ENCODE measurements at regions not wholly inside any gene's neighbourhood (a gene's known extent, or its start where the extent isn't known, plus 50 kb on each side); places are given as distances from the start of the nearest gene placed in this dataset.

DNA sequence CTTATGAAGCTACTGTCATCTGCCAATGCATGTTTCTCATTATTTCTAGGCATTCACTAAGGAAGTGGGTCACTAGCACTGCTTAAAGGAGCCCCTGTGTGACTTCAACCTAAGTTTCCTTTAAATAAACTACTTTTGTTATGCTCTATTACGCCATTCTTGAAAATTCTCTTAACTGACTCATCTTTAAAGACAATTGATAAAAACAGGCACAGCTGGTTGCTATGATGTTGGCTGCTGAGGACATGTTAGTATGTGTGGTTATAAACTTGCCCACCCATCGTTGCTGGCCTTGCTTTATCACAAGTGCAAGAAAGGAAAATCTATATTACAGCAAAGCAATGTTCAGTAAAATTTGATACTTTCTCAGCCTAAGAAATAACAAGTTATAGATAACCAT is 75.8 kb upstream of the CNTNAP4 start:
- no peak overlapping the region for H3K4me3 ChIP-seq (ENCODE audit: low read depth, low read length)
- DNase-seq (ENCODE audit: low read depth) = no peak

DNA sequence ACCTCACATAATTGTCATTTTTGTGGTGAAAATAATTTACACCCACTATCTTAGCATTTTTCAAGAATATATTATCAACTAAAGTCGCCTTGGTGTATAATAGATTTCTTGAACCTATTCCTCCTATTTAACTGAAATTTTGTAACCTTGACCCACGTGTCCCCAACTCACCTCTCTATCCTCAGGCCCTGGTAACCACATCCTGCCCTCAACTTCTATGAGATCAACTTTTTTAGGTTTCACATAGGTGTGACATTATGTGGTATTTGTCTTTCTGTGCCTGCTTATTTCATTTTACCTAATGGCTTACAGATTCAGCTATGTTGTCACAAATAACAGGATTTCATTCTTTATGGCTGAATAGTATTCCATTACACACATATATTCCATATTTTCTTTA is 73.0 kb upstream of the CNTNAP4 start:
- no peak overlapping the region for H3K4me3 ChIP-seq (ENCODE audit: low read depth, low read length)
- no peak for DNase-seq (ENCODE audit: low read depth)

DNA sequence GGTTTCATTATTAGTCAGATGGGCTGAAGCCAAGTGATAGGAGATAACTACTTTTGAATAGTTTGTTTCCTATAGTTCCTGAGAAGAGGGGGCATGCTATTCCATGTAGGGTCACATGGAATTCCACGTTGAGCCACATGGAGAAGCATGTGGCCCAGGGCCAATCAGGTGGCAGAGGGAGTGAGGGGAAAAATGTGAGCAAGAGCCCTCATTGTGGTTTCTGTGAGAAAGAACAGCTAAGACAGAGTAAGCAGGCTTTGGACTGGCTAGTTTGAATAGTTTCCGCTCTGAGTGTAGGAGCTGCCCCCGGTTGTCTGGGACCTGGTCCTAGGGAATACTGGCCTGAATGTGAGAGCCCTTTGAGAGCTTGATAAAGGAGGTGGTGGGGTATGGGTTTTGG is 69.9 kb upstream of the CNTNAP4 start:
- no peak overlapping the region for H3K4me3 ChIP-seq (ENCODE audit: low read depth, low read length)
- DNase-seq (ENCODE audit: low read depth) = no peak

DNA sequence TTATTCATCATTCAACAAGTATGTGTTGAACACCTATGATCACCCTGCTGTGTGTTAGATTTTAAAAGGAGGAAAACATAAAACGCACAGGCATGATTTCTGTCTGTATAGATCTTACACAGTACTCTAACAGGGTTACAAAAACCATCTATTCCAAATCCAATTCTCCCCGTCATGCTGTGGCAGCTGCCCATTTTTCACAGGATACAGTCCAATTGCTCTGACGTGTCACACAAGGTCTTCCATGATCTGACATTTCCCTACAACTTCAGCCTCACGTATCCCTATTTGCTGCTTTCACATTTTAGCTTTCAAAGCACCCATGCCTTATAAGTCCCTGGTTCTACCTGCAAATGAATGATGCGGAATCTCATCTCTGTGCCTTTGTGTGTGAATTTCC is 67.0 kb upstream of the CNTNAP4 start:
- H3K4me3 ChIP-seq (ENCODE audit: low read depth, low read length) = no peak overlapping the region
- DNase-seq (ENCODE audit: low read depth) = no peak

DNA sequence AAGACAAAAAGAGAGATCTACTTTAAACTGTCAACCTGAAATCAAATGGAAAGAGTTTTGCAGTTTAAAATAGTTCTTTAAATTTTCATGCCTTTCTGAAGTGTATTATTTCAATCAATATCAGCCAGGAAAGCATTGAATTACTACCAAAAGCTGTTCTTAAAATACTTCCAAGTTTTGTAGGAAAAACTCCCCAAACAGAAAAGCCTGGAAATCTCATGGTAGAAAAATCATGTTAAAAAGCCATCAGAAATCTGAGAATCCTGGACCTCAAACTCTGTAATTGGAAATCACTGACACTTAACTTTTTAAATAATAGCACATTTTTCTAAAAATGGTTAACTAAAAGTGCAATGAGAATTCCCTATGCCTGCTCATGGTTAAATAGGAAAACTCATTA is 63.3 kb upstream of the CNTNAP4 start:
- no peak overlapping the region for H3K4me3 ChIP-seq (ENCODE audit: low read depth, low read length)
- DNase-seq (ENCODE audit: low read depth) = no peak

DNA sequence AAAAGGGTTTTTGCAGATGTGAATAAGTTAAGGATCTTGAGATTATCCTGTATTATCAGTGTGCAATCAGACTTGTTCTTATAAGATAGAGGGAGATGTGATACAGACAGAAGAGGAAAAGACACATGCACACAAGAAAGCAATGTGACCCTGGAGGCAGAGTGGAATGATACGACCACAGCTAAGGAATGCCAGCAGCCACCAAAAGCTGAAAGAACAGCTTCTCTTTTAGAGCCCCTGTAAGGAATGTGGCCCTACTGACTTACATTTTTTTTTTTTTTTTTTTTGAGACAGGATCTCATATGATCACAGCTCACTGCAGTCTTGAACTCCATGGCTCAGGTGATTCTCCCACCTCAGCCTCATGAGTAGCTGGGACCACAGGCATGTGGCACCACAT is 62.3 kb upstream of the CNTNAP4 start:
- DNase-seq (ENCODE audit: low read depth) = no peak
- no peak overlapping the region for H3K4me3 ChIP-seq (ENCODE audit: low read depth, low read length)

DNA sequence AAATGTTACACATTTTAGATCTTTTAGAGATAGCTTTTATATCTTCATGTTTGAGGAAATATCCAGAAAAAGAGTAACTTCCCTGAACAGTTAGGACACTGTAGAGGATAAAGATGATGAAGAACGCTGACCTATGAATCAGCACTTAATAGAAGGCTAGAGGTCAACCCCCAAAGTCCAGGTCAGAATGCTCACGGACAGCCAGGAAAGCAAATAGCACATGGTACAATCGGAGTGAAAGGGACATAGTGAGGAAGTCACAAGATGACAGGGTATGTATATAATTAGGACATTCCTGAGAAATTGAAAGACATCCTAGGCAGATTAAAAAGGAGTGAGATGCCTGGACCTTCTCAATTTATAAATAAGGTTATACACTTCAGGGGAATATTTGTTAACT is 55.1 kb upstream of the CNTNAP4 start:
- DNase-seq (ENCODE audit: low read depth) = no peak
- H3K4me3 ChIP-seq (ENCODE audit: low read depth, low read length) = no peak overlapping the region

DNA sequence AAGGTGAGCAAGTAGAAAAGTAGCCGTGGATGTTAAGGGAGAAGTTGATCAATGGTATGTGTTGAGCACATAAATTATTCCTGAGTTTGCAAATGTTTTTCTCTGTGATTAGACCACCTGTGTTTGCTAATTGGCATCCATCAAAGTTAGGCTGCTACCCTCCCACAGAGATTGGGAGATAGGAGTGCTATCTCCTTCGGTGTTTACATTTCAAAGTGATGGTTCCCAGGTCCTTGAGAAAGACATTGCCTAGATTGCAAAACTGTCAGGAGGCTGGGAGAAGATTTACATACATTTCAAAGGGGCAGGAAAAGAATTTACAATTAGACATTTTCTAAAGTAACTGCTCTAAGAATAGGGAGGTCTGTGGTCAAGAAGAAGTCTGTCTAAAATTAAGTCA is 54.3 kb upstream of the CNTNAP4 start:
- DNase-seq (ENCODE audit: low read depth) = no peak
- no peak overlapping the region for H3K4me3 ChIP-seq (ENCODE audit: low read depth, low read length)

DNA sequence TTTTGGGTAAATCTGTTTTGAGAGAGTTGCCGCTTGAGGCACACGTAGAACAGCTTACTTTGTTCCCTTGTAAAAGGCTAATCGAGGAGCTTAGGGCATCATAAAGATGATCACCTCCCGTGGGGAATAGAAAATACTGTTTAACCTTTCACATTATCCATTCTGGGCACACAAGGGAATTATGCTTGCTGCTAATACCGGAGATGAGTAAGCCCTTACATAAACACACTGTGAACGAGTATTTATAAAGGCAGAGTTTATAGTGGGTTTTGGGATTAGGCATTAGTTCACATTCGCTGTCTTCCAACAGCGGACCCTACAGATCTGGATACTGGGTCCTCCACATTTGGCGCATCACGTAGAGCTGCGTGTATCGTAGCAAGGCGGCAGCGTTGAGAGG is 51.2 kb upstream of the CNTNAP4 start:
- peak; percentile 32 for DNase-seq (ENCODE audit: low read depth)
- no peak overlapping the region for H3K4me3 ChIP-seq (ENCODE audit: low read depth, low read length)

DNA sequence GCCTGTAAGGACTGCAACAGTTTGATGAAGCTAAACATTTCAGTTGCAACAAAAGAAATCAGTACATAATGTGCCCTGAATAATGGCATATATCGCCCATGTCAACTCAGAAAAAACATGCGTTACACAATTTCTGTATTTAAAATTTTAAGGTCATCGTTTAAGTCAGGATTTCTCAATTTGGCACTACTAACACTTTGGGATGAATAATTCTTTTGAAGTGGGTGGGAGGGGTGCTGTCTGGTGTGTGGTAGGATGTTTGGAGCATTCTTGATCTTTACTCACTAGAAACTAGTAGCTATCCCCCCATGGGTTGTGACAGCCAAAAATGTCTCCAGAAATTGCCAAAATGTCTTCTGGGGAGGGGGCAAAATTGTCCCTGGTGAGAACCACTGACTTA is 50.7 kb upstream of the CNTNAP4 start:
- H3K4me3 ChIP-seq (ENCODE audit: low read depth, low read length) = no peak overlapping the region
- DNase-seq (ENCODE audit: low read depth) = no peak

Measured in skeletal muscle cell (primary cell).